ENCODE measurements at regions not wholly inside any gene's neighbourhood (a gene's known extent, or its start where the extent isn't known, plus 50 kb on each side); places are given as distances from the start of the nearest gene placed in this dataset.

DNA sequence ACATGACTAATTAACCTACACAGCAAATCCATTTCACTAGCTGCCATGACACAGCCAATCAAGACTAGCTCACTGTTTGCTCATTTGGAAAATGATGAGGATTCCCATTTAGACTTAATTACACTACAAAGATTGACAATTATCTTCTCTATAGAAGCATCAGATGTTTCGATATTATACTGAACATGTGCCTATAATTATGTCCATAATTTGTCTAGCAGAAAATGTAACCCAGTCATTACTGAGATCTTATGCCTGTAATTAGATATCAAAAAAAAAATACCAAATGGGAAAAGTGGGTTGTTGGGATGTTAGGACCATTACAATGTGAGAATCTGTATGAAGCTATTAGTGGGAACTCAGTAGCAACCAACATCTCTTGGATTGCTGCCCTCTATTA, 344.2 kb upstream of the MCTP2 start:
- no peak for DNase-seq (ENCODE audit: low spot score)
- H3K4me1 Mint-ChIP-seq (ENCODE audit: low read depth), result no peaks in the 10 kb centered on the region
- intact Hi-C loops (cut with micrococcal nuclease), result no loop called here
- H3K4me3 Mint-ChIP-seq, result no peak overlapping the region
- H3K27me3 Mint-ChIP-seq (ENCODE audit: insufficient read depth), result no peaks in the 10 kb centered on the region
- no peaks in the 10 kb centered on the region for H3K36me3 Mint-ChIP-seq (ENCODE audit: low read depth)
- H3K27ac Mint-ChIP-seq, result no peak overlapping the region
- no peaks in the 10 kb centered on the region for H3K9me3 Mint-ChIP-seq

DNA sequence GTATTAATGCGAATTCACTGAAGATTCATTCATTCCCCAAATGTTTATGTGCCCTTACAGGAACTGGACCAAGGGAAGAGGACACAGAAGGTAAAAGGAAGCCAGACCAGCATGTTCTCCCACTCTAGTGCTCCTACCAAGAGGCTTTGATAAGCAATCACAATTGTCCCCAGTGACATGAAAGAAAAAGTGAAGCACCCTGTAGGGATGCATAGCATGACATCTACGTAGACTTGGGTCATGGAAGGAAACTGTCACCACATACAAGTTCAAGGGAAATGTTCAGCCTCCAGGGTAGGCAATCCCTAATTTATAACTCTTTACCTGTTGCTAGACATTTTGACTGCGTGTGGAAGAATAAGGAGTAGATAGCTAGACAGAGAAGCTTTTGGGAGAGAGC, 348.6 kb upstream of the MCTP2 start:
- Mint-ChIP-seq H3K36me3 (ENCODE audit: low read depth) (no peaks in the 10 kb centered on the region), H3K9me3 (no peaks in the 10 kb centered on the region), H3K4me3 (no peak overlapping the region), H3K27ac (no peak overlapping the region), H3K4me1 (ENCODE audit: low read depth) (no peaks in the 10 kb centered on the region), H3K27me3 (ENCODE audit: insufficient read depth) (peaks cover 2% of the 10 kb centered on the region)
- no peak for DNase-seq (ENCODE audit: low spot score)
- intact Hi-C loops (cut with micrococcal nuclease), result no loop called here

DNA sequence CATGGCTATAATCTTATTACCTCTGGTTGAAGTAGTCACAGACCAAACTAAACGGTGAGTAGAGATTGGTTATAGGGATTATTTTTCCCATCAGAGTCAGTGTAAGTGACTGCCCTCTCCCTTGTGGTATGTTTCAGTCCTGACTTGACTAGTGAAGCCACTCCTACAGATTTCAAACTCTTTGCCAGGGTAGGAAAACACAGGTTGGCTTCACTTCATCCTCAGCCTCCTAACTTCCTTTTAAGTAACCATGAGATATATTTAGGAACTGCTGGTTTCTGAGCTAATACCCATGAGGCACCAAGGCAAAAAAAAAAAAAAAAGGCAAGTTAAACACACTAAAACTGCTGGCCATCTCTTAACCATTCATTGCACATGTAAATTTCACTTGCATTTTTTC, 349.2 kb upstream of the MCTP2 start:
- Mint-ChIP-seq H3K27me3 (ENCODE audit: insufficient read depth) (peaks cover 2% of the 10 kb centered on the region), H3K9me3 (no peaks in the 10 kb centered on the region), H3K4me1 (ENCODE audit: low read depth) (no peaks in the 10 kb centered on the region), H3K27ac (no peak overlapping the region), H3K36me3 (ENCODE audit: low read depth) (no peaks in the 10 kb centered on the region), H3K4me3 (no peak overlapping the region)
- intact Hi-C loops (cut with micrococcal nuclease), result no loop called here
- no peak for DNase-seq (ENCODE audit: low spot score)

DNA sequence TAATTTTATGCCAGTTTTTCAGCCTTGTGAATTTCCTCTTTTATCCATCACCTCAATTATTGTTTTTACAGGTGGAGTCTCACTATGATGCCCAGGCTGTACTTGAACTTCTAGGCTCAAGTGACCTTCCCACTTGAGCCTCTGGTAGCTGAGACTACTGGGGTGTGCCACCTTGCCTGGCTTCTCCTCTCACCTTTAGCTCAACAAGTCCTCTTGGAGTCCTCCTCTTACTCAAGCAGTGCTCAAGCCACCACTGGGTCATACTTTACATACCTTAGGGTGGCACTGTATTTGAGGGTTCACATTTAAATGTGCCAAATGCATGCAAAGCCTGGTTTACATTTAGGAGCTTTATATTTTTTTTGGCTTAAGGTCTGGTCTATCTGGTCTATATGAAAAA, 350.1 kb upstream of the MCTP2 start:
- no peaks in the 10 kb centered on the region for H3K9me3 Mint-ChIP-seq
- H3K4me1 Mint-ChIP-seq (ENCODE audit: low read depth), result no peaks in the 10 kb centered on the region

DNA sequence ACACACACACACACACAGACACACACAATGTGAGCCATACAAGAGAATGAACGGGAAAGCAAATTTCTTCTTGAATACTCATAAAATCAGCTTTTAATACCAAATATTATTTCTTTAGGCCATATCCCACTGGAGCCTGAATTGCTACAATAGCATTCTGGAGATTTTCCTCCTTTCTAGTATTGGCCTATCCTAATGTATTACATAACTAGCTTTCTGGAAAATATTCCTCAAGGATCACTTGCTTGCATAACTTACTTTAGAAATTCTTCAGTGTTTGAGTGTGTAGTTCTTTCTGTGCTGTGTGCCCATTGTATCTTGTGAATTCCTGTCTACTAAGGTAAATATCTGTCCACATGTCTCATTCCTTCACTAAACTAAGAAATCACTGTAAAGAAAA, 351.0 kb upstream of the MCTP2 start:
- Mint-ChIP-seq H3K27me3 (ENCODE audit: insufficient read depth) (peaks cover 2% of the 10 kb centered on the region), H3K4me3 (no peak overlapping the region), H3K27ac (no peak overlapping the region), H3K36me3 (ENCODE audit: low read depth) (no peaks in the 10 kb centered on the region), H3K4me1 (ENCODE audit: low read depth) (no peaks in the 10 kb centered on the region), H3K9me3 (no peaks in the 10 kb centered on the region)
- intact Hi-C loops (cut with micrococcal nuclease), result no loop called here
- DNase-seq (ENCODE audit: low spot score), result no peak

More for the DNA sequence above, 350.1 kb upstream of the MCTP2 start:
- Mint-ChIP-seq H3K27ac (no peak overlapping the region), H3K27me3 (ENCODE audit: insufficient read depth) (peaks cover 2% of the 10 kb centered on the region), H3K36me3 (ENCODE audit: low read depth) (no peaks in the 10 kb centered on the region), H3K4me3 (no peak overlapping the region)
- no peak for DNase-seq (ENCODE audit: low spot score)
- intact Hi-C loops (cut with micrococcal nuclease), result no loop called here

DNA sequence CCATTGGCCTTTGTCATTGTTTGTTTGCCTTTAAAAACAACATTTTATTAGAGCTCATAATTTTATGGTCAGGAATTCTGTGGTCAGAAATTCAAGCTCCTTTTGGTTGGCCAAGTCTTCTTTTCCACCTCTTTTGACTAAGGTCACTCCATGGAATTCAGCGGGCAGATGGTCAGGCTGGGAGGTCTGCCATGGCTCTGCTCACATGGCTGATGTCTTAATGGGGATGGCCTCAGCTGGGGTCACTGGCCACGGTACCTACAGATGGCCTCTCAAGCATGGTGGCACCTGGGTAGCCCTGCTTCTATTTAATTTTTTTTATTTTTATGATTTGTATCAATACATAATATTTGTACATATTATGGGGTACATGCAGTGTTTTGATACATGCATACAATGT, 360.8 kb upstream of the MCTP2 start:
- no peak overlapping the region for H3K27ac Mint-ChIP-seq
- DNase-seq (ENCODE audit: low spot score), result no peak
- intact Hi-C loops (cut with micrococcal nuclease), result no loop called here
- no peaks in the 10 kb centered on the region for H3K36me3 Mint-ChIP-seq (ENCODE audit: low read depth)
- H3K4me3 Mint-ChIP-seq, result no peak overlapping the region
- H3K27me3 Mint-ChIP-seq (ENCODE audit: insufficient read depth), result peaks cover under 1% of the 10 kb centered on the region
- H3K4me1 Mint-ChIP-seq (ENCODE audit: low read depth), result no peaks in the 10 kb centered on the region
- H3K9me3 Mint-ChIP-seq, result no peaks in the 10 kb centered on the region

DNA sequence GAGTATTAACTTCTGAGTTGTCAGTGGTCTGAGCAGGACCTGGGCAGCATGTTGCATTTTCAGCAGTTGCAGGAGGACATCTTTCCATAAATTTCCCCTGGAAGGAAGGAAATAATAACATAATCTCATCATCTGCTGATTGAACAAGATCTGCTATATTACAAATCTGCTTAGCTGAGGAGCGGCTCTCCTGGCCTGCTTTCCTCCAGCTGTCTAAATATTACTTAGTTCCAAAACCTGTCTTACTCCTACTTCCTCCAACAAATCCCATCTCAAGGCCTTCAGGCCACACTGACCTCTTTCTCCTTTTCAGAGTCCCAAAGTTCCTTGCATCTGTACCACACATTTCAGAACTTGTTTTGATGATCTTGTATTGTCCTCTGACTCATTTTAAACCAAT, 364.4 kb upstream of the MCTP2 start:
- H3K4me3 Mint-ChIP-seq, result no peak overlapping the region
- H3K27me3 Mint-ChIP-seq (ENCODE audit: insufficient read depth), result peaks cover 8% of the 10 kb centered on the region
- no peak for DNase-seq (ENCODE audit: low spot score)
- intact Hi-C loops (cut with micrococcal nuclease), result no loop called here
- H3K4me1 Mint-ChIP-seq (ENCODE audit: low read depth), result no peaks in the 10 kb centered on the region
- H3K9me3 Mint-ChIP-seq, result no peaks in the 10 kb centered on the region
- H3K36me3 Mint-ChIP-seq (ENCODE audit: low read depth), result no peaks in the 10 kb centered on the region
- H3K27ac Mint-ChIP-seq, result no peak overlapping the region

DNA sequence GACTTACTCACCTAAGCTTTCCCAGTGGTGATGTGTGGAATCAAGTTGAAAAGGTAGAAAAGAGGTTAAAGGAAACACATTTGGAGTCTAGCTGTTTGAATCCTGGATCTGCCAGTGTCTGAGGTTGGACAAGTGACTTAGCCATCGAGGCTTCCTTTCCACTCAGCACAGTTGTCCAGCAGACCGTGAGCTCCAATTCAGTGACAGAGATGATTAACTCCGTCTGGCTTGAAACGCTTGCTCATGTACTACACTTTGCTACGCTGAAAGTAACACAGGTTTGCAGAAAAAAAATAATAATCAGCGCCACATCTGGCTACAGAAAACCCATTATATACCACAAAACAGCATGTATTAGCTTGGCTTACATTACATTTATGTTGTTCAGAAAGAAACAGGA, 364.9 kb upstream of the MCTP2 start:
- Mint-ChIP-seq H3K36me3 (ENCODE audit: low read depth) (no peaks in the 10 kb centered on the region), H3K27me3 (ENCODE audit: insufficient read depth) (peaks cover 10% of the 10 kb centered on the region), H3K27ac (no peak overlapping the region), H3K9me3 (no peaks in the 10 kb centered on the region), H3K4me3 (no peak overlapping the region), H3K4me1 (ENCODE audit: low read depth) (no peaks in the 10 kb centered on the region)
- intact Hi-C loops (cut with micrococcal nuclease), result no loop called here
- no peak for DNase-seq (ENCODE audit: low spot score)

DNA sequence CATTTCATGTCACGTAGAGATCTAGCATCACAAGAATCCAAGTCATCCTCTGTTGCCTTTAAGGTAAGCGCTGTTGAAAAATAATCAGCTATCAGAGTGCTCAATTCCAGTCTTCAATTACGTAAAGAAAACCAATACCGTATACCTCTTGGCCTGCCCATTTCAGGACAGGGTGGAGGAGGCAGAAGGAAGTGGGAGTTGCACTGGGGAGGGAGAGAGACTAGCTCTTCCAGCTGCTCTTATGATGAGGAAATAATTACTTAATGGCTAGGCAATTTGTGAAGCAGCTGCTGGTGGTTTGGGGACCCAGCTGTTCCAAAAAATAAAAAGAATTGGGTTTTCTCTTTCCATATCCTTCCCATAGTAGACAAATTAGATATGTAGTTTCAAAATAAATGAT, 365.8 kb upstream of the MCTP2 start:
- intact Hi-C loops (cut with micrococcal nuclease), result no loop called here

DNA sequence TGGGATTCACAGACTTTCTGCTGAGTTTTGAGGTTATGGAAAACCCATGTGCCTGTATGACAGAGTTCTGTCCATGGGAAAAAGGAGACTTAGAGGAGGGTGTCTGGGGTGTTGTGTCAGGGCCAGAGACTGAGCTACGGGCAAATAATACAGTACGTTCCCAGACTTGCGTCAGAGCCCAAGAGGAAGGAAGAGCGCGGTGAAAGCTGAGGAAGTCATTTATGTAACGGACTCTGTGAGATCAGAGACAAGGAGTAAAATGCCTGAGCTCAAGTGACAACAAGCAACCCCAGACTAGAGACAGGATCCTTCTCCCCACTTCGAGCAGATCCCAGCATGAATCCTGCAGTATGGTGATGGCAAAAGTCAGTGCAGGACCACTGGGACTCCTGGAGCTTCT, 368.6 kb upstream of the MCTP2 start:
- H3K9me3 Mint-ChIP-seq, result no peaks in the 10 kb centered on the region
- DNase-seq (ENCODE audit: low spot score), result no peak
- no peaks in the 10 kb centered on the region for H3K36me3 Mint-ChIP-seq (ENCODE audit: low read depth)
- intact Hi-C loops (cut with micrococcal nuclease), result no loop called here
- H3K27ac Mint-ChIP-seq, result no peak overlapping the region
- peaks cover 10% of the 10 kb centered on the region for H3K27me3 Mint-ChIP-seq (ENCODE audit: insufficient read depth)
- no peaks in the 10 kb centered on the region for H3K4me1 Mint-ChIP-seq (ENCODE audit: low read depth)
- H3K4me3 Mint-ChIP-seq, result no peak overlapping the region

More for the DNA sequence above, 365.8 kb upstream of the MCTP2 start:
- Mint-ChIP-seq H3K27me3 (ENCODE audit: insufficient read depth) (peaks cover 10% of the 10 kb centered on the region), H3K4me3 (no peak overlapping the region), H3K4me1 (ENCODE audit: low read depth) (no peaks in the 10 kb centered on the region), H3K9me3 (no peaks in the 10 kb centered on the region), H3K36me3 (ENCODE audit: low read depth) (no peaks in the 10 kb centered on the region), H3K27ac (no peak overlapping the region)
- no peak for DNase-seq (ENCODE audit: low spot score)

DNA sequence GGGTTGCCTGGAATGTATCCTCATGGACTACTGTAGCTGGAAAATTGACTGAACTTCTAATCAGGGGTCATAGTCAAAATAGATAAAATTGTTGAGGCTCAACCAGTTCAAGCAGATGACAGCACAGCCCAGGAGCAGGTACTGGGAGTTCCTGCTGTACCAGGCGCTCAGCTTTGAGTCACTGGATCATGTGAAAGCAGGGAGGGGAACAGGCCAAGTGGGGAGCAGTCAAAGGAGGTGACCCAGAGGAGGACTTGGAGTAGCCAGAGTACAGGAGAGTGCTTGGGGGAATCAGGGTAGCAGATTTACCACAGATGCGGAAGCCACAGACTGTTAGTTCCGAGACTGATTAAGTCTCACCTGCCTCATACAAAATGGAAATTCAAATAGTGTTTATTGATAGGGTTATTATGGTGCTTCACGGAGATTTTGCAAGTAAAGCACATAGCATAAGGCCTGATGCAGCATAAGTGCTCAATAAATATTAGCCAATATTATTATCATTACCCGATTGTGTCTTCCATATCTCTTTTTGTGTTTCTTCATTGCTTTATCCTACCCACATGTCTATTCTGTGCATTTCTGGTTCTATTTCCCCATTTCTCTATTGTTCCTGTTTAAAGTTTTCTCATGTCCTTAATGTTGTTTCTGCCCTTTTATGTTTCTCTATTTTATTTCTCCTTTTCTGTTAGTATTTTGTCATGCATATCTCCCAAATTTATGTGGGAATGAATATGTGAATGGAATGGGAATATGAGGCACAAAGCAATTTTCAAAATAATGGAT, 369.2 kb upstream of the MCTP2 start:
- H3K4me3 Mint-ChIP-seq, result no peak overlapping the region
- H3K27ac Mint-ChIP-seq, result no peak overlapping the region
- no peaks in the 10 kb centered on the region for H3K4me1 Mint-ChIP-seq (ENCODE audit: low read depth)
- H3K9me3 Mint-ChIP-seq, result no peaks in the 10 kb centered on the region
- H3K36me3 Mint-ChIP-seq (ENCODE audit: low read depth), result no peaks in the 10 kb centered on the region
- intact Hi-C loops (cut with micrococcal nuclease), result no loop called here
- DNase-seq (ENCODE audit: low spot score), result no peak
- H3K27me3 Mint-ChIP-seq (ENCODE audit: insufficient read depth), result peaks cover 10% of the 10 kb centered on the region

DNA sequence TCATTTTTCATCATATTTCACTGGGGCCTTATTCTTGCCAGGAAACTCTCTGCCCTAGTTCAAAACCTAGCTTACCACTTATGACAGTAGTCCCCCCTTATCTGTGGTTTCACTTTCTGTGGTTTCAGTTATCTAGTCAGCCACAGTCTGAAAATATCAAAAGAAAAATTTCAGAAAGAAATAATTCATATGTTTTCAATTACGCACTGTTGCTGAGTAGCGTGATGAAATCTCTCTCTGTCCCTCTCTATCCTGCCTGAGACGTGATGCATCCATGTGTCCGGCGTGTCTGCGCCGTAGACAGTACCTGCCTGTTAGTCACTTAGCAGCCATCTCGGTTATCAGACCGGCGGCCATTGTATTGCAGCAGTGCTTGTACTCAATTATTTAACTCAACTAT, 369.9 kb upstream of the MCTP2 start:
- Mint-ChIP-seq H3K4me1 (ENCODE audit: low read depth) (no peaks in the 10 kb centered on the region), H3K36me3 (ENCODE audit: low read depth) (no peaks in the 10 kb centered on the region), H3K27me3 (ENCODE audit: insufficient read depth) (peaks cover 10% of the 10 kb centered on the region), H3K9me3 (no peaks in the 10 kb centered on the region), H3K4me3 (no peak overlapping the region), H3K27ac (no peak overlapping the region)
- DNase-seq (ENCODE audit: low spot score), result no peak
- intact Hi-C loops (cut with micrococcal nuclease), result no loop called here

DNA sequence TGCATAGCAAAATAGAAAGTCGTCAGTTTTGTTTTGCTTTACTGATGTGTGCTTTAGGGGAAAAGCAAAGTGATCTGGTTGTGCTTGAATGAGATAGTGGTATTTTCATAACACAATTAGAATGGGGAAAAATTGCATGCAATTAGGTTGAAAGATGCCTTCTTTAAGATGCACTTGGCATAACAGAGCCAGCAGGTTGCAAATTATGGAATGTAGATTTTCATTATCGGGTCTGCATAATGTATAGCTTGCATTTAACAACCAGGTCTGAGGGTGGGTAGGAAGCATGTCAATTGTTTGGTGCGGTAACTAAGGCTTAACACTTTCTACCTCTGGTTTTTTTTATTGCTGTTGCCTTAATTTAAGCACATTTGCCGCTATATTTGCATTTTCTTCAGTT, 370.7 kb upstream of the MCTP2 start:
- intact Hi-C loops (cut with micrococcal nuclease), result no loop called here
- Mint-ChIP-seq H3K9me3 (no peaks in the 10 kb centered on the region), H3K27me3 (ENCODE audit: insufficient read depth) (peaks cover 10% of the 10 kb centered on the region), H3K27ac (no peak overlapping the region), H3K36me3 (ENCODE audit: low read depth) (no peaks in the 10 kb centered on the region), H3K4me3 (no peak overlapping the region), H3K4me1 (ENCODE audit: low read depth) (no peaks in the 10 kb centered on the region)
- DNase-seq (ENCODE audit: low spot score), result no peak

DNA sequence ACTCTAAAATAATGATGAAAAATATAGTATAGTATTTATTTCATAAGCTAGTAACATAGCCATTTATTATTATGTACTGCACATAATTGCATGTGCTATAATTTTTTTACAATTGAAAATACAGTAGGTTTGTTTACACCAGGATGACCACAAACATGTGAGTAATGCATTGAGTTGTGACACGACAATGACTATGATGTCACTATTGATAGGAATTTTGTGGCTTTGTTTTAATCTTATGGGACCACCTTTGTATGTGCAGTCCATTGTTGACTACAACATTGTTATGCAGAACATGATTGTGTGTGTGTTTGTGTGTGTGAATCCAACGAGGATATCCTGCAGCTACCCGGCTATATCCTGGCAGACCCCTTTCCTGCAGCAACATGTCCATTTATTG, 372.2 kb upstream of the MCTP2 start:
- H3K9me3 Mint-ChIP-seq, result no peaks in the 10 kb centered on the region
- no peaks in the 10 kb centered on the region for H3K36me3 Mint-ChIP-seq (ENCODE audit: low read depth)
- H3K4me1 Mint-ChIP-seq (ENCODE audit: low read depth), result no peaks in the 10 kb centered on the region
- DNase-seq (ENCODE audit: low spot score), result no peak
- intact Hi-C loops (cut with micrococcal nuclease), result no loop called here
- no peak overlapping the region for H3K4me3 Mint-ChIP-seq
- no peak overlapping the region for H3K27ac Mint-ChIP-seq
- H3K27me3 Mint-ChIP-seq (ENCODE audit: insufficient read depth), result peaks cover 9% of the 10 kb centered on the region

Data from activated T-helper 1 cell treated with anti-CD3 and anti-CD28 coated beads, Interleukin-12 subunit alpha, Interleukin-12 subunit beta, Interleukin-2, Interleukin-4 antibody, amounts not matched to agents 30 ng/mL and 10 ng/mL and 1 ng/mL, durations not matched to agents 14 hours and 24 hours and 36 hours (primary cell).